ENCODE measurements at regions not wholly inside any gene's neighbourhood (a gene's known extent, or its start where the extent isn't known, plus 50 kb on each side); places are given as distances from the start of the nearest gene placed in this dataset.

DNA sequence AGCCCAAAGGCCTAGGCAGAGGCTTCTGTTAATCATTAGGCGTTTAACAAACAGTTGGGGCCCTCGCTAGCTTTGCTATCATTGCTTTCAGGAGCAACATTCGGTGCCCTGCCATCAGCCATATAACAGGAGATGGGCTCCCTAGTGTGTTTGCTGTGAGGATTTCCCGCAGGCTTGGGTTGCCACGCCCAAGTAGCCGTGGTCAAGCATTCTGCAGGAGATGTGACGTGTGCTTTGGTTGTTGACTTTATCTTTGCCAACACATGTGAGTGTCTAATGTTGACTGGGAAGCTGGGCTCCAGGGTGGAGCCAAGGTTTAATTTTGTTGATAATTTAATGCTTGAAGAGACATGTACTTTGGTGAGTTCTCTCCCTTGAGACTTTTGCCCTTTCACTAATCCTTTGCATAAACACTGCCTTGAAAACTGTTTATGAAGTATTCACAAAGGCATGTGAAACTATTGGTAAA, 184.6 kb upstream of the KIT start:
- no peak for DNase-seq
- Histone ChIP-seq H2AFZ (ENCODE audit: low read depth, low read length) (no peak overlapping the region), H3K79me2 (ENCODE audit: insufficient read depth, low read length) (no peaks in the 10 kb centered on the region), H4K20me1 (ENCODE audit: insufficient read depth, low read length) (no peaks in the 10 kb centered on the region), H3K36me3 (ENCODE audit: insufficient read depth, low read length) (no peaks in the 10 kb centered on the region), H3K4me3 (ENCODE audit: low read depth in 1 of 2, low read length in 2 of 2) (no peak overlapping the region), H3K4me2 (ENCODE audit: insufficient read depth, low read length) (no peak overlapping the region), H3K9ac (ENCODE audit: low read depth, low read length) (no peak overlapping the region), H3K27me3 (ENCODE audit: insufficient read depth, low read length, poor library complexity) (no peaks in the 10 kb centered on the region), H3K27ac (ENCODE audit: low read length) (no peak overlapping the region), H3K4me1 (ENCODE audit: insufficient read depth, low read length) (no peaks in the 10 kb centered on the region), H3K9me3 (ENCODE audit: insufficient read depth, low read length, severe bottlenecking) (no peaks in the 10 kb centered on the region)
- TF ChIP-seq EZH2 (IDR thresholded peaks at IDR 0.05; ENCODE audit: borderline replicate concordance, low read depth, low read length, severe bottlenecking), result no peak
- TF ChIP-seq, protein P1, sequence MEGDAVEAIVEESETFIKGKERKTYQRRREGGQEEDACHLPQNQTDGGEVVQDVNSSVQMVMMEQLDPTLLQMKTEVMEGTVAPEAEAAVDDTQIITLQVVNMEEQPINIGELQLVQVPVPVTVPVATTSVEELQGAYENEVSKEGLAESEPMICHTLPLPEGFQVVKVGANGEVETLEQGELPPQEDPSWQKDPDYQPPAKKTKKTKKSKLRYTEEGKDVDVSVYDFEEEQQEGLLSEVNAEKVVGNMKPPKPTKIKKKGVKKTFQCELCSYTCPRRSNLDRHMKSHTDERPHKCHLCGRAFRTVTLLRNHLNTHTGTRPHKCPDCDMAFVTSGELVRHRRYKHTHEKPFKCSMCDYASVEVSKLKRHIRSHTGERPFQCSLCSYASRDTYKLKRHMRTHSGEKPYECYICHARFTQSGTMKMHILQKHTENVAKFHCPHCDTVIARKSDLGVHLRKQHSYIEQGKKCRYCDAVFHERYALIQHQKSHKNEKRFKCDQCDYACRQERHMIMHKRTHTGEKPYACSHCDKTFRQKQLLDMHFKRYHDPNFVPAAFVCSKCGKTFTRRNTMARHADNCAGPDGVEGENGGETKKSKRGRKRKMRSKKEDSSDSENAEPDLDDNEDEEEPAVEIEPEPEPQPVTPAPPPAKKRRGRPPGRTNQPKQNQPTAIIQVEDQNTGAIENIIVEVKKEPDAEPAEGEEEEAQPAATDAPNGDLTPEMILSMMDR (IDR thresholded peaks at IDR 0.05; ENCODE audit: borderline replicate concordance, extremely low read depth, low read length, poor library complexity, severe bottlenecking), result no peak
- ATAC-seq (ENCODE audit: insufficient read depth, low read depth), result no peak

DNA sequence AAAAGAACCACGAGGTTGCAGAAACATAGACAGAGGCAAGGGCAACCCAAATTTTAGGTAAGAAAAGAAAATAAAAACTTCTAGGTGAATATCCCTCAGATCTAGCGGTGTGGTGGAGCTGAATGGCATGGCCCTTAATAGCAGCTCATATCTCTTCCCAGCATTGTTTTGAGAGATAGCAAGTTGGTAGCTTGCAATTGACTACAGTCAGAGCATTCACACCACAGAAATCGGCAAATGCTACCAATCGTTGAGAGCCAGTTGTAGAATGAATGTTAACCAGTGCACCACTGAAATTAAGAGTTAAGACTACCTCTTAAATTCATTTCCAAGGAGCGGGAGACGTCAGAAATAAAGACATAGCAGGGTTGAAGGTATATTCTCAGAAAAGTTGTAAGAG, 184.0 kb upstream of the KIT start:
- H3K27ac ChIP-seq (ENCODE audit: low read length), result no peak overlapping the region
- no peaks in the 10 kb centered on the region for H3K9me3 ChIP-seq (ENCODE audit: insufficient read depth, low read length, severe bottlenecking)
- H3K4me1 ChIP-seq (ENCODE audit: insufficient read depth, low read length), result no peaks in the 10 kb centered on the region
- H3K4me2 ChIP-seq (ENCODE audit: insufficient read depth, low read length), result no peak overlapping the region
- H3K79me2 ChIP-seq (ENCODE audit: insufficient read depth, low read length), result no peaks in the 10 kb centered on the region
- H3K27me3 ChIP-seq (ENCODE audit: insufficient read depth, low read length, poor library complexity), result no peaks in the 10 kb centered on the region
- H3K4me3 ChIP-seq (ENCODE audit: low read depth in 1 of 2, low read length in 2 of 2), result no peak overlapping the region
- DNase-seq (no peak), ATAC-seq (ENCODE audit: insufficient read depth, low read depth) (no peak)
- TF ChIP-seq, protein P1 (IDR thresholded peaks at IDR 0.05; ENCODE audit: borderline replicate concordance, extremely low read depth, low read length, poor library complexity, severe bottlenecking), result no peak
- no peak for TF ChIP-seq EZH2 (IDR thresholded peaks at IDR 0.05; ENCODE audit: borderline replicate concordance, low read depth, low read length, severe bottlenecking)
- no peaks in the 10 kb centered on the region for H4K20me1 ChIP-seq (ENCODE audit: insufficient read depth, low read length)
- H3K9ac ChIP-seq (ENCODE audit: low read depth, low read length), result no peak overlapping the region
- no peaks in the 10 kb centered on the region for H3K36me3 ChIP-seq (ENCODE audit: insufficient read depth, low read length)
- no peak overlapping the region for H2AFZ ChIP-seq (ENCODE audit: low read depth, low read length)

DNA sequence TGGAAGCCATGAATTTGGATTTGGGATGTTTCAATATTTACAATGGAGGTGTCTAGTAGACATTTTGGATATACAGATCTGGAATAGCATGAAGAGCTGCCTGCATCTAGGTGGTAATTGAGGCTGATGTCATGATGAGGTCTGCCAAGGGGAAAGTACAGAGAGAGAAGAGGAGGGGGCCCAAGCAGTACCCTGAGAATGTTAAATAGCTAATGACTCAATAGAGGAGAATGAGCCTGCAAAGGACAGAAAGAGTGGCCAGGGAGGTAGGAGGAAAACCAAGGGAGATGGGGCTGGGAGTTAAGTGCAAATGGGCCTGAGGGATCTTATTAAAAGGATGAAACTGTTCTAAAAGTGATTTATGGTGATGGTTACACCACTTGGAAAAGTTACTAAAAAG, 182.2 kb upstream of the KIT start:
- Histone ChIP-seq H3K4me3 (ENCODE audit: low read depth in 1 of 2, low read length in 2 of 2) (no peak overlapping the region), H4K20me1 (ENCODE audit: insufficient read depth, low read length) (no peaks in the 10 kb centered on the region), H3K9ac (ENCODE audit: low read depth, low read length) (no peak overlapping the region), H3K79me2 (ENCODE audit: insufficient read depth, low read length) (no peaks in the 10 kb centered on the region), H2AFZ (ENCODE audit: low read depth, low read length) (no peak overlapping the region), H3K9me3 (ENCODE audit: insufficient read depth, low read length, severe bottlenecking) (no peaks in the 10 kb centered on the region), H3K36me3 (ENCODE audit: insufficient read depth, low read length) (no peaks in the 10 kb centered on the region), H3K27ac (ENCODE audit: low read length) (no peak overlapping the region), H3K4me1 (ENCODE audit: insufficient read depth, low read length) (no peaks in the 10 kb centered on the region), H3K4me2 (ENCODE audit: insufficient read depth, low read length) (no peak overlapping the region), H3K27me3 (ENCODE audit: insufficient read depth, low read length, poor library complexity) (no peaks in the 10 kb centered on the region)
- no peak for TF ChIP-seq EZH2 (IDR thresholded peaks at IDR 0.05; ENCODE audit: borderline replicate concordance, low read depth, low read length, severe bottlenecking)
- TF ChIP-seq, protein P1 (IDR thresholded peaks at IDR 0.05; ENCODE audit: borderline replicate concordance, extremely low read depth, low read length, poor library complexity, severe bottlenecking), result no peak
- ATAC-seq (ENCODE audit: insufficient read depth, low read depth) (no peak), DNase-seq (no peak)
